Endodermal cell (in vitro differentiated cells): ENCODE measurements at regions not wholly inside any gene's neighbourhood (a gene's known extent, or its start where the extent isn't known, plus 50 kb on each side); places are given as distances from the start of the nearest gene placed in this dataset.

Source experiments
- DNase-seq: peaks from one replicate; pipeline ENCODE4 v3.0.0-alpha.2; 2017
- H3K27ac ChIP-seq: 2 replicates; pipeline ENCODE4 v1.5.1; 2013; ENCODE audit warnings: mild to moderate bottlenecking, low read depth, low read length, moderate library complexity
- H3K27me3 ChIP-seq: 2 replicates; pipeline ENCODE4 v1.6.1; 2013; ENCODE audit warnings: mild to moderate bottlenecking, low read length, moderate library complexity; ENCODE audit not compliant: insufficient read depth, control insufficient read depth, poor library complexity, severe bottlenecking
- H3K36me3 ChIP-seq: 2 replicates; pipeline ENCODE4 v1.7.0; 2013; ENCODE audit warnings: mild to moderate bottlenecking, low read length, moderate library complexity; ENCODE audit not compliant: control insufficient read depth, insufficient read depth
- H3K4me1 ChIP-seq: one replicate; pipeline ENCODE4 v1.7.0; 2013; ENCODE audit warnings: low read length; ENCODE audit not compliant: control insufficient read depth, insufficient read depth
- H3K4me3 ChIP-seq: 2 replicates; pipeline ENCODE4 v1.5.1; 2013; ENCODE audit warnings: mild to moderate bottlenecking, low read length, moderate library complexity
- H3K9ac ChIP-seq: 2 replicates; pipeline ENCODE4 v1.6.1; 2013; ENCODE audit warnings: mild to moderate bottlenecking, low read length, moderate library complexity; ENCODE audit not compliant: poor library complexity, severe bottlenecking; ENCODE audit errors: extremely low read depth
- H3K9me3 ChIP-seq: 2 replicates; pipeline ENCODE4 v1.6.1; 2013; ENCODE audit warnings: mild to moderate bottlenecking, low read length, moderate library complexity; ENCODE audit not compliant: control insufficient read depth
- H3K27ac Mint-ChIP-seq: 2 replicates; pipeline ENCODE4 v1.8.0; 2020; ENCODE audit warnings: mixed read lengths
- H3K27me3 Mint-ChIP-seq: 2 replicates; pipeline ENCODE4 v1.8.0; 2021; ENCODE audit warnings: mild to moderate bottlenecking, mixed read lengths; ENCODE audit not compliant: insufficient read depth
- H3K36me3 Mint-ChIP-seq: 2 replicates; pipeline ENCODE4 v1.8.0; 2020; ENCODE audit warnings: low read depth, mixed read lengths
- H3K4me1 Mint-ChIP-seq: 2 replicates; pipeline ENCODE4 v1.8.0; 2020; ENCODE audit warnings: mixed read lengths
- H3K4me3 Mint-ChIP-seq: 2 replicates; pipeline ENCODE4 v1.8.0; 2020; ENCODE audit warnings: mild to moderate bottlenecking, moderate library complexity, mixed read lengths
- H3K9me3 Mint-ChIP-seq: 2 replicates; pipeline ENCODE4 v1.8.0; 2020; ENCODE audit warnings: mild to moderate bottlenecking, mixed read lengths
- CTCF ChIP-seq: fragments of 200-600 bp; sonication (generic); conservative IDR thresholded peaks from 2 replicates; pipeline ENCODE4 v1.5.0; 2021; ENCODE audit warnings: antibody characterized with exemption, mild to moderate bottlenecking
- WGBS, 2 experiments: methylation state at CpG; one replicate each; pipeline versions ENCODE4 v1.1.5 to v1.1.7; 2013; ENCODE audit warnings: missing lambda C conversion rate in 2 of 2, mixed read lengths in 1 of 2; ENCODE audit not compliant: insufficient coverage in 1 of 2, insufficient read length in 1 of 2; 5-methylcytosine and 5-hydroxymethylcytosine counted together

DNA sequence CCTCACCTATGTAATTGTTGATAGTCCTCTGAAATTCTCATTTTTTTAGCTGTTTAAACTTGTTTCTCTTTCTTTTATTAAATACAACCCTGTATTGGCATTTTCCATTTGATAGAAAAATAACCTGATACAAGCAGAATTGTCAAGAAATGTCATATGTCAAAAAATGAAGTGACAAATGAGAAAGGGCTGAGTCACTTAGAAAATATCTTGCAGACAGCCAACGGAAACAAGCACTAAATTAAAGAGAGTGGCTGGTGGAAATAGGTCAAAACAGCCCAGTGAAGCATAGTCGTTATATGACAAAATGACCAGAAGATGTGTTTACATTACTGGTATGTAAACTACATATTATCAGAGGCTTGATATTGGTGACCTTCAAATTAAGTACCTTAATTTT lies 484.4 kb downstream of the PLA2G4A start:
- H3K27ac Mint-ChIP-seq = no peak overlapping the region

GRCh38 chr1:187326557-187326956 lies 497.8 kb downstream of the PLA2G4A start:
- H3K36me3 ChIP-seq = no peaks in the 10 kb centered on the region
- H3K4me1 ChIP-seq = no peaks in the 10 kb centered on the region
- H3K36me3 Mint-ChIP-seq = no peaks in the 10 kb centered on the region
- H3K27me3 Mint-ChIP-seq = no peaks in the 10 kb centered on the region
- H3K27me3 ChIP-seq = no peaks in the 10 kb centered on the region
- H3K4me3 ChIP-seq = no peak overlapping the region
- H3K4me1 Mint-ChIP-seq = no peaks in the 10 kb centered on the region
- no peak for TF ChIP-seq CTCF
- no peak for DNase-seq
- H3K9me3 ChIP-seq = no peaks in the 10 kb centered on the region
- H3K9me3 Mint-ChIP-seq = no peaks in the 10 kb centered on the region
- no peak overlapping the region for H3K4me3 Mint-ChIP-seq
- H3K27ac ChIP-seq = no peak overlapping the region
- H3K27ac Mint-ChIP-seq = no peak overlapping the region
- H3K9ac ChIP-seq = no peak overlapping the region
- 90% methylated on average over 1 of the region's 1 CpG; no CpG with 5 or more reads in 1 of the 2 experiments for WGBS, 2 experiments

More for the DNA sequence above, 484.4 kb downstream of the PLA2G4A start:
- TF ChIP-seq CTCF = no peak
- Mint-ChIP-seq H3K27me3 (no peaks in the 10 kb centered on the region), H3K4me1 (peaks cover 4% of the 10 kb centered on the region), H3K36me3 (no peaks in the 10 kb centered on the region), H3K4me3 (no peak overlapping the region), H3K9me3 (no peaks in the 10 kb centered on the region)
- Histone ChIP-seq H3K4me3 (no peak overlapping the region), H3K4me1 (no peaks in the 10 kb centered on the region), H3K27me3 (no peaks in the 10 kb centered on the region), H3K9ac (no peak overlapping the region), H3K9me3 (no peaks in the 10 kb centered on the region), H3K36me3 (no peaks in the 10 kb centered on the region), H3K27ac (no peak overlapping the region)
- no peak for DNase-seq
- 88 to 89% methylated on average over 1 to 2 of the region's 2 CpGs for WGBS, 2 experiments

DNA sequence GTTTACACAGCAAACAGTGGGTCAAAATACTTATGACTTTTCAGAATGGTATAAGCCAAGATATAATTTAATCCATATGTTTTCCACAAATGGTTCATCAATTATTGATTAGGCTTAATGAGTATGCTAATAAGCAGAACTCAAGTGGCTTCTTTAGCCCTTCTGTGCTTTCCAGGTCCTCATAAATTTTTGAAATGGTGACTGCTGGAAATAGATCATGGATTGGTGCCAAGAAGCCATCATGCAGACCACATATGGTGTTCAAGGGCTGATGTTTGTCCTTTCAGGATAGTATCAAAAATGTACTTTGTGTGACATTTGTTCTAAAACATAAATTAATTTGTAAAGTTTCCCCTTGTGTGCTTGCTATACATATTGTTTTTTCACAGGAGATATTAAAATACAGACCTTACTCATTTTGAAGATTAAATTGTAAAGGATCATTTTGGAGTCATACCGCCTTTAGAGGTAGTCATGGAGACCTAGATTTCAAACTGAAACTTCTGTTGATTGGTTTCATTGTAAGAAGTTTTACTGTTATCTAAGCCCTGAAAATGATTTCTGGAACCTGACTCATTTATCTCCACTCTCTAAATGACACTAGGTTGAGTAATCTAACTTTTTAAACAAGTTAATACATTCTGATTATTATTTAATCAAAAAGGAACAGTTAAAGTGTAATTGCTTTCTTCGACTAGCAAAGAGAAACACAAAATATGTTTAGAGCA lies 507.9 kb downstream of the PLA2G4A start:
- no peaks in the 10 kb centered on the region for H3K36me3 ChIP-seq
- H3K27ac Mint-ChIP-seq = no peak overlapping the region
- no peaks in the 10 kb centered on the region for H3K4me1 Mint-ChIP-seq
- H3K9me3 Mint-ChIP-seq = peaks cover 7% of the 10 kb centered on the region
- H3K9ac ChIP-seq = no peak overlapping the region
- no peaks in the 10 kb centered on the region for H3K36me3 Mint-ChIP-seq
- WGBS, 2 experiments = 86 to 100% methylated on average over 1 to 2 of the region's 2 CpGs
- H3K27me3 ChIP-seq = no peaks in the 10 kb centered on the region
- H3K27me3 Mint-ChIP-seq = no peaks in the 10 kb centered on the region
- no peak overlapping the region for H3K4me3 ChIP-seq
- no peak overlapping the region for H3K27ac ChIP-seq
- H3K4me3 Mint-ChIP-seq = no peak overlapping the region
- no peaks in the 10 kb centered on the region for H3K9me3 ChIP-seq
- DNase-seq = no peak
- no peaks in the 10 kb centered on the region for H3K4me1 ChIP-seq
- TF ChIP-seq CTCF = no peak
